GM23338 (cell line): ENCODE measurements at regions not wholly inside any gene's neighbourhood (a gene's known extent, or its start where the extent isn't known, plus 50 kb on each side); places are given as distances from the start of the nearest gene placed in this dataset.

Experiments used
- ATAC-seq: fragments of 200-7000 bp; cut with Tn5 transposase; 3 replicates; pipeline ENCODE4 v1.9.1; 2020
- DNase-seq: peaks from one replicate; pipeline ENCODE4 v3.0.0-alpha.2; 2015; ENCODE audit warnings: low spot score
- H2AFZ ChIP-seq: fragments of 200-600 bp; sonication (generic); 2 replicates; pipeline ENCODE4 v1.8.0; 2016; ENCODE audit warnings: antibody characterized with exemption, mild to moderate bottlenecking, moderate library complexity
- H3F3A ChIP-seq: fragments of 200-600 bp; sonication (generic); replicated peaks from 2 replicates; pipeline ENCODE4 v1.8.0; 2017; ENCODE audit warnings: antibody characterized with exemption, mixed run types, low read depth
- H3K27ac ChIP-seq: fragments of 200-600 bp; sonication (generic); 2 replicates; pipeline ENCODE4 v1.6.1; 2016; ENCODE audit warnings: low read depth
- H3K27me3 ChIP-seq: fragments of 200-600 bp; sonication (generic); 2 replicates; pipeline ENCODE4 v1.8.0; 2016; ENCODE audit warnings: mild to moderate bottlenecking, mixed run types, moderate library complexity; ENCODE audit not compliant: insufficient read depth
- H3K36me3 ChIP-seq: fragments of 200-600 bp; sonication (generic); 2 replicates; pipeline ENCODE4 v1.8.0; 2016; ENCODE audit warnings: mild to moderate bottlenecking; ENCODE audit not compliant: insufficient read depth
- H3K4me1 ChIP-seq: fragments of 200-600 bp; sonication (generic); 2 replicates; pipeline ENCODE4 v1.8.0; 2016; ENCODE audit warnings: mild to moderate bottlenecking, moderate library complexity; ENCODE audit not compliant: insufficient read depth
- H3K4me2 ChIP-seq: fragments of 200-600 bp; sonication (generic); 2 replicates; pipeline ENCODE4 v1.7.1; 2017; ENCODE audit warnings: mixed run types
- H3K4me3 ChIP-seq: fragments of 200-600 bp; sonication (generic); 2 replicates; pipeline ENCODE4 v1.6.1; 2016; ENCODE audit warnings: mixed run types
- H3K79me2 ChIP-seq: fragments of 200-600 bp; sonication (generic); replicated peaks from 2 replicates; pipeline ENCODE4 v1.8.0; 2017; ENCODE audit warnings: mild to moderate bottlenecking; ENCODE audit not compliant: insufficient read depth
- H3K9me2 ChIP-seq: fragments of 200-600 bp; sonication (generic); 2 replicates; pipeline ENCODE4 v1.8.0; 2017; ENCODE audit not compliant: insufficient read depth
- H4K20me1 ChIP-seq: fragments of 200-600 bp; sonication (generic); replicated peaks from 2 replicates; pipeline ENCODE4 v1.8.0; 2017; ENCODE audit warnings: mild to moderate bottlenecking; ENCODE audit not compliant: insufficient read depth
- H3K27ac Mint-ChIP-seq: 2 replicates; pipeline ENCODE4 v1.8.0; 2020; ENCODE audit warnings: inconsistent platforms, mild to moderate bottlenecking, moderate library complexity, mixed read lengths
- H3K27me3 Mint-ChIP-seq: 3 replicates; pipeline ENCODE4 v1.8.0; 2022; ENCODE audit warnings: low read depth, mild to moderate bottlenecking, moderate library complexity, mixed read lengths, inconsistent platforms; ENCODE audit not compliant: insufficient read depth, poor library complexity
- H3K36me3 Mint-ChIP-seq: 3 replicates; pipeline ENCODE4 v1.8.0; 2021; ENCODE audit warnings: low read depth, mild to moderate bottlenecking, inconsistent platforms, moderate library complexity, mixed read lengths
- H3K4me1 Mint-ChIP-seq: 3 replicates; pipeline ENCODE4 v1.8.0; 2020; ENCODE audit warnings: mild to moderate bottlenecking, inconsistent platforms, mixed read lengths
- H3K4me3 Mint-ChIP-seq: 3 replicates; pipeline ENCODE4 v1.8.0; 2021; ENCODE audit warnings: moderate library complexity, mild to moderate bottlenecking, inconsistent platforms, mixed read lengths
- H3K9me3 Mint-ChIP-seq: 3 replicates; pipeline ENCODE4 v1.8.0; 2020; ENCODE audit warnings: moderate library complexity, mild to moderate bottlenecking, inconsistent platforms, mixed read lengths
- POLR2AphosphoS5 ChIP-seq: IDR thresholded peaks from 2 replicates; pipeline ENCODE4 v1.6.1; 2016; ENCODE audit warnings: antibody characterized with exemption, low read depth
- STAT1 ChIP-seq: IDR thresholded peaks from one replicate; pipeline ENCODE4 v1.6.1; 2016; ENCODE audit warnings: antibody characterized with exemption; ENCODE audit not compliant: unreplicated experiment
- ZNF331 ChIP-seq: fragments of 250-450 bp; sonication (Bioruptor Pico); IDR thresholded peaks from 2 replicates; pipeline ENCODE4 v1.5.0; 2020; ENCODE audit warnings: low read depth, mild to moderate bottlenecking, moderate library complexity
- TF ChIP-seq, protein P1 (sequence below): fragments of 250-450 bp; sonication (Bioruptor Pico); IDR thresholded peaks from 2 replicates; pipeline ENCODE4 v1.5.0; 2020; ENCODE audit warnings: mild to moderate bottlenecking, moderate library complexity
- TF ChIP-seq, protein P2 (sequence below), 2 experiments: fragments of 200-600 bp in 1 of 2; sonication (generic) in 1 of 2; conservative IDR thresholded peaks; 2 replicates each; pipeline versions ENCODE4 v1.5.1 to v1.6.1; 2016 to 2017; ENCODE audit warnings: antibody characterized with exemption in 2 of 2, low read depth in 2 of 2, mild to moderate bottlenecking in 2 of 2, moderate library complexity in 1 of 2
- TF ChIP-seq, protein P3 (sequence below): IDR thresholded peaks from one replicate; pipeline ENCODE4 v1.6.1; 2018; ENCODE audit warnings: antibody characterized with exemption; ENCODE audit not compliant: unreplicated experiment

DNA sequence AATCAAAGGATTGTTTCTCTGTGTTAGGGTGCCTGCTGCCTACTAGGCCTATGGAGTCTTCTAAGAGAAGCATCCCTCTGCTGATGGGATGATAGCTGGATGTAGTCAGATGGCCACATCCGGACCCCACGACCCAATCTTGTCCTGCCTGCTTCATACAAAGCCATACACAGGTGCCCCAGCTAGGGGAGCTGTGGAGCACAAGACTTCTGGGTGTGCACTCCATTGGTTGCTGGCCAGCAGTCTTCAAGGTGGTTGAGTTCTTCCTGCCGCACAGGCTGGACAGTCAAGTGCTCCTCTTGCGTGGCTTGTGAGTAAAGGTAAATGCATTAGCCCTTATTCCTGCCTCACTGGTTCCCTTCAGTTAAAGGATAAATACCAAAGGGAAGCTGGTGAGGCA, 120.2 kb downstream of the TEX36 start:
- H3K36me3 ChIP-seq, result no peaks in the 10 kb centered on the region
- H3K27me3 Mint-ChIP-seq, result no peaks in the 10 kb centered on the region
- H3K4me2 ChIP-seq, result no peak overlapping the region
- H3K9me2 ChIP-seq, result no peaks in the 10 kb centered on the region
- no peak overlapping the region for H3K27ac ChIP-seq
- H2AFZ ChIP-seq, result no peak overlapping the region
- no peaks in the 10 kb centered on the region for H3K79me2 ChIP-seq
- no peaks in the 10 kb centered on the region for H3K4me1 ChIP-seq
- H3F3A ChIP-seq, result no peaks in the 10 kb centered on the region
- peak; percentile 86 for ATAC-seq
- no peaks in the 10 kb centered on the region for H3K27me3 ChIP-seq
- peaks cover 11% of the 10 kb centered on the region for H3K9me3 Mint-ChIP-seq
- TF ChIP-seq POLR2AphosphoS5 (no peak), STAT1 (no peak), ZNF331 (CRISPR knock-in tag) (no peak)
- TF ChIP-seq, protein P1, sequence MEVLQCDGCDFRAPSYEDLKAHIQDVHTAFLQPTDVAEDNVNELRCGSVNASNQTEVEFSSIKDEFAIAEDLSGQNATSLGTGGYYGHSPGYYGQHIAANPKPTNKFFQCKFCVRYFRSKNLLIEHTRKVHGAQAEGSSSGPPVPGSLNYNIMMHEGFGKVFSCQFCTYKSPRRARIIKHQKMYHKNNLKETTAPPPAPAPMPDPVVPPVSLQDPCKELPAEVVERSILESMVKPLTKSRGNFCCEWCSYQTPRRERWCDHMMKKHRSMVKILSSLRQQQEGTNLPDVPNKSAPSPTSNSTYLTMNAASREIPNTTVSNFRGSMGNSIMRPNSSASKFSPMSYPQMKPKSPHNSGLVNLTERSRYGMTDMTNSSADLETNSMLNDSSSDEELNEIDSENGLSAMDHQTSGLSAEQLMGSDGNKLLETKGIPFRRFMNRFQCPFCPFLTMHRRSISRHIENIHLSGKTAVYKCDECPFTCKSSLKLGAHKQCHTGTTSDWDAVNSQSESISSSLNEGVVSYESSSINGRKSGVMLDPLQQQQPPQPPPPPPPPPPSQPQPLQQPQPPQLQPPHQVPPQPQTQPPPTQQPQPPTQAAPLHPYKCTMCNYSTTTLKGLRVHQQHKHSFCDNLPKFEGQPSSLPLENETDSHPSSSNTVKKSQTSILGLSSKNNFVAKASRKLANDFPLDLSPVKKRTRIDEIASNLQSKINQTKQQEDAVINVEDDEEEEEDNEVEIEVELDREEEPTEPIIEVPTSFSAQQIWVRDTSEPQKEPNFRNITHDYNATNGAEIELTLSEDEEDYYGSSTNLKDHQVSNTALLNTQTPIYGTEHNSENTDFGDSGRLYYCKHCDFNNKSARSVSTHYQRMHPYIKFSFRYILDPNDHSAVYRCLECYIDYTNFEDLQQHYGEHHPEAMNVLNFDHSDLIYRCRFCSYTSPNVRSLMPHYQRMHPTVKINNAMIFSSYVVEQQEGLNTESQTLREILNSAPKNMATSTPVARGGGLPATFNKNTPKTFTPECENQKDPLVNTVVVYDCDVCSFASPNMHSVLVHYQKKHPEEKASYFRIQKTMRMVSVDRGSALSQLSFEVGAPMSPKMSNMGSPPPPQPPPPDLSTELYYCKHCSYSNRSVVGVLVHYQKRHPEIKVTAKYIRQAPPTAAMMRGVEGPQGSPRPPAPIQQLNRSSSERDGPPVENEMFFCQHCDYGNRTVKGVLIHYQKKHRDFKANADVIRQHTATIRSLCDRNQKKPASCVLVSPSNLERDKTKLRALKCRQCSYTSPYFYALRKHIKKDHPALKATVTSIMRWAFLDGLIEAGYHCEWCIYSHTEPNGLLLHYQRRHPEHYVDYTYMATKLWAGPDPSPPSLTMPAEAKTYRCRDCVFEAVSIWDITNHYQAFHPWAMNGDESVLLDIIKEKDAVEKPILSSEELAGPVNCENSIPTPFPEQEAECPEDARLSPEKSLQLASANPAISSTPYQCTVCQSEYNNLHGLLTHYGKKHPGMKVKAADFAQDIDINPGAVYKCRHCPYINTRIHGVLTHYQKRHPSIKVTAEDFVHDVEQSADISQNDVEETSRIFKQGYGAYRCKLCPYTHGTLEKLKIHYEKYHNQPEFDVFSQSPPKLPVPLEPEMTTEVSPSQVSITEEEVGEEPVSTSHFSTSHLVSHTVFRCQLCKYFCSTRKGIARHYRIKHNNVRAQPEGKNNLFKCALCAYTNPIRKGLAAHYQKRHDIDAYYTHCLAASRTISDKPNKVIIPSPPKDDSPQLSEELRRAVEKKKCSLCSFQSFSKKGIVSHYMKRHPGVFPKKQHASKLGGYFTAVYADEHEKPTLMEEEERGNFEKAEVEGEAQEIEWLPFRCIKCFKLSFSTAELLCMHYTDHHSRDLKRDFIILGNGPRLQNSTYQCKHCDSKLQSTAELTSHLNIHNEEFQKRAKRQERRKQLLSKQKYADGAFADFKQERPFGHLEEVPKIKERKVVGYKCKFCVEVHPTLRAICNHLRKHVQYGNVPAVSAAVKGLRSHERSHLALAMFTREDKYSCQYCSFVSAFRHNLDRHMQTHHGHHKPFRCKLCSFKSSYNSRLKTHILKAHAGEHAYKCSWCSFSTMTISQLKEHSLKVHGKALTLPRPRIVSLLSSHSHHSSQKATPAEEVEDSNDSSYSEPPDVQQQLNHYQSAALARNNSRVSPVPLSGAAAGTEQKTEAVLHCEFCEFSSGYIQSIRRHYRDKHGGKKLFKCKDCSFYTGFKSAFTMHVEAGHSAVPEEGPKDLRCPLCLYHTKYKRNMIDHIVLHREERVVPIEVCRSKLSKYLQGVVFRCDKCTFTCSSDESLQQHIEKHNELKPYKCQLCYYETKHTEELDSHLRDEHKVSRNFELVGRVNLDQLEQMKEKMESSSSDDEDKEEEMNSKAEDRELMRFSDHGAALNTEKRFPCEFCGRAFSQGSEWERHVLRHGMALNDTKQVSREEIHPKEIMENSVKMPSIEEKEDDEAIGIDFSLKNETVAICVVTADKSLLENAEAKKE (CRISPR knock-in tag), result no peak
- TF ChIP-seq, protein P2, sequence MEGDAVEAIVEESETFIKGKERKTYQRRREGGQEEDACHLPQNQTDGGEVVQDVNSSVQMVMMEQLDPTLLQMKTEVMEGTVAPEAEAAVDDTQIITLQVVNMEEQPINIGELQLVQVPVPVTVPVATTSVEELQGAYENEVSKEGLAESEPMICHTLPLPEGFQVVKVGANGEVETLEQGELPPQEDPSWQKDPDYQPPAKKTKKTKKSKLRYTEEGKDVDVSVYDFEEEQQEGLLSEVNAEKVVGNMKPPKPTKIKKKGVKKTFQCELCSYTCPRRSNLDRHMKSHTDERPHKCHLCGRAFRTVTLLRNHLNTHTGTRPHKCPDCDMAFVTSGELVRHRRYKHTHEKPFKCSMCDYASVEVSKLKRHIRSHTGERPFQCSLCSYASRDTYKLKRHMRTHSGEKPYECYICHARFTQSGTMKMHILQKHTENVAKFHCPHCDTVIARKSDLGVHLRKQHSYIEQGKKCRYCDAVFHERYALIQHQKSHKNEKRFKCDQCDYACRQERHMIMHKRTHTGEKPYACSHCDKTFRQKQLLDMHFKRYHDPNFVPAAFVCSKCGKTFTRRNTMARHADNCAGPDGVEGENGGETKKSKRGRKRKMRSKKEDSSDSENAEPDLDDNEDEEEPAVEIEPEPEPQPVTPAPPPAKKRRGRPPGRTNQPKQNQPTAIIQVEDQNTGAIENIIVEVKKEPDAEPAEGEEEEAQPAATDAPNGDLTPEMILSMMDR (conservative IDR thresholded peaks at IDR 0.05; ENCODE audit: low read depth in 2 of 2), result peak; percentile 35 to 57
- TF ChIP-seq, protein P3, sequence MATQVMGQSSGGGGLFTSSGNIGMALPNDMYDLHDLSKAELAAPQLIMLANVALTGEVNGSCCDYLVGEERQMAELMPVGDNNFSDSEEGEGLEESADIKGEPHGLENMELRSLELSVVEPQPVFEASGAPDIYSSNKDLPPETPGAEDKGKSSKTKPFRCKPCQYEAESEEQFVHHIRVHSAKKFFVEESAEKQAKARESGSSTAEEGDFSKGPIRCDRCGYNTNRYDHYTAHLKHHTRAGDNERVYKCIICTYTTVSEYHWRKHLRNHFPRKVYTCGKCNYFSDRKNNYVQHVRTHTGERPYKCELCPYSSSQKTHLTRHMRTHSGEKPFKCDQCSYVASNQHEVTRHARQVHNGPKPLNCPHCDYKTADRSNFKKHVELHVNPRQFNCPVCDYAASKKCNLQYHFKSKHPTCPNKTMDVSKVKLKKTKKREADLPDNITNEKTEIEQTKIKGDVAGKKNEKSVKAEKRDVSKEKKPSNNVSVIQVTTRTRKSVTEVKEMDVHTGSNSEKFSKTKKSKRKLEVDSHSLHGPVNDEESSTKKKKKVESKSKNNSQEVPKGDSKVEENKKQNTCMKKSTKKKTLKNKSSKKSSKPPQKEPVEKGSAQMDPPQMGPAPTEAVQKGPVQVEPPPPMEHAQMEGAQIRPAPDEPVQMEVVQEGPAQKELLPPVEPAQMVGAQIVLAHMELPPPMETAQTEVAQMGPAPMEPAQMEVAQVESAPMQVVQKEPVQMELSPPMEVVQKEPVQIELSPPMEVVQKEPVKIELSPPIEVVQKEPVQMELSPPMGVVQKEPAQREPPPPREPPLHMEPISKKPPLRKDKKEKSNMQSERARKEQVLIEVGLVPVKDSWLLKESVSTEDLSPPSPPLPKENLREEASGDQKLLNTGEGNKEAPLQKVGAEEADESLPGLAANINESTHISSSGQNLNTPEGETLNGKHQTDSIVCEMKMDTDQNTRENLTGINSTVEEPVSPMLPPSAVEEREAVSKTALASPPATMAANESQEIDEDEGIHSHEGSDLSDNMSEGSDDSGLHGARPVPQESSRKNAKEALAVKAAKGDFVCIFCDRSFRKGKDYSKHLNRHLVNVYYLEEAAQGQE, result no peak
- peak; percentile 57 for DNase-seq
- 0 out of 3 replicates have a peak, but pooled peaks cover 2% of the 10 kb centered on the region for H3K4me1 Mint-ChIP-seq
- no peak overlapping the region for H3K4me3 ChIP-seq
- no peaks in the 10 kb centered on the region for H4K20me1 ChIP-seq
- peaks cover 2% of the 10 kb centered on the region; the same call in 1 of the 3 replicates for H3K36me3 Mint-ChIP-seq
- H3K4me3 Mint-ChIP-seq, result no peak overlapping the region
- no peak overlapping the region for H3K27ac Mint-ChIP-seq
